ENCODE measurements at regions not wholly inside any gene's neighbourhood (a gene's known extent, or its start where the extent isn't known, plus 50 kb on each side); places are given as distances from the start of the nearest gene placed in this dataset.

DNA sequence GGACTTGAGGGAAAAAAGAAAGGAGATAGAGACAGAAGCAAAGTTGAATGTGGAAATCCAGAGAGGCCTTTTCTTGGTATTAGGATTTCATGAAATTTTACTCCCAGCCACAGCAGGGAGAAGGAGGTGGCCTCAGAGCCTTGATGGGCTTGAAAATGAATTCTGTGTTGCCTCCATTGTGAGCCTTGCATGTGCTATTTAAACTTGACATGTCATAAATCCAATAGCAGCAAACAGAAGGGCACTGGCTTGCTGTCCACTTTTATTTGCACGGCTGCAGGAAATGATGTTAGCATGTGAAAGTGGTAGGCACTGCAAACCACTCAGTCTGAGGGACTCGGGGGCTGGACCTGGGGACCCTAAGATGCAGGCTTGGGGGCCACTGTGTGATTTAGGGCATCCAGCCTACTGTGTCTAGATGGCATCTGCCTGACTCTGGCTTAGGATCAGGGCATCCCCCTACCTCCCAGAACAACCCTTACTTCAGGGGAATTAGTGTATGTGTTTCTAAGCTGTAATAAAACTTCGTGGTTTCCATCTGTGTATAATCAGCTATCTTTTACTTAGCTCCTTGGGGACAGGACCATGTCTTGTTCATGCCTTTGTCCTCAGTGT, 139.1 kb upstream of the SKOR2 start:
- Histone ChIP-seq H3K27ac (ENCODE audit: low read length) (no peak overlapping the region), H3K27me3 (ENCODE audit: control insufficient read depth, insufficient read depth, low read length) (no peaks in the 10 kb centered on the region), H3K4me1 (ENCODE audit: control insufficient read depth, insufficient read depth, low read length) (no peaks in the 10 kb centered on the region), H3K36me3 (ENCODE audit: control insufficient read depth, insufficient read depth, low read length) (no peaks in the 10 kb centered on the region), H3K4me3 (ENCODE audit: low read depth in 2 of 2, low read length in 2 of 2) (no peak overlapping the region), H3K9me3 (ENCODE audit: control insufficient read depth, insufficient read depth, low read depth, low read length) (no peaks in the 10 kb centered on the region)
- DNase-seq (ENCODE audit: low read depth, low spot score) (no peak), ATAC-seq (no peak)
- no TSS peak for BruUV-seq (replicated peaks)
- POLR2A ChIA-PET, result no interaction called here
- in situ Hi-C loops (cut with HindIII; ENCODE audit: low pct_unique_long_range_greater_than_20kb, low sequenced_read_pairs), result no loop called here
- intact Hi-C loops (cut with micrococcal nuclease; ENCODE audit: unreplicated experiment), result loop anchor here (10.0 kb wide), 1 partner anchor 354 kb away; no protein-coding TSS in a partner anchor
- TF ChIP-seq, protein P1, sequence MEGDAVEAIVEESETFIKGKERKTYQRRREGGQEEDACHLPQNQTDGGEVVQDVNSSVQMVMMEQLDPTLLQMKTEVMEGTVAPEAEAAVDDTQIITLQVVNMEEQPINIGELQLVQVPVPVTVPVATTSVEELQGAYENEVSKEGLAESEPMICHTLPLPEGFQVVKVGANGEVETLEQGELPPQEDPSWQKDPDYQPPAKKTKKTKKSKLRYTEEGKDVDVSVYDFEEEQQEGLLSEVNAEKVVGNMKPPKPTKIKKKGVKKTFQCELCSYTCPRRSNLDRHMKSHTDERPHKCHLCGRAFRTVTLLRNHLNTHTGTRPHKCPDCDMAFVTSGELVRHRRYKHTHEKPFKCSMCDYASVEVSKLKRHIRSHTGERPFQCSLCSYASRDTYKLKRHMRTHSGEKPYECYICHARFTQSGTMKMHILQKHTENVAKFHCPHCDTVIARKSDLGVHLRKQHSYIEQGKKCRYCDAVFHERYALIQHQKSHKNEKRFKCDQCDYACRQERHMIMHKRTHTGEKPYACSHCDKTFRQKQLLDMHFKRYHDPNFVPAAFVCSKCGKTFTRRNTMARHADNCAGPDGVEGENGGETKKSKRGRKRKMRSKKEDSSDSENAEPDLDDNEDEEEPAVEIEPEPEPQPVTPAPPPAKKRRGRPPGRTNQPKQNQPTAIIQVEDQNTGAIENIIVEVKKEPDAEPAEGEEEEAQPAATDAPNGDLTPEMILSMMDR (IDR thresholded peaks at IDR 0.05), result no peak
- TF ChIP-seq TCF7L2 (IDR thresholded peaks at IDR 0.05; ENCODE audit: low read depth, low read length), result no peak
- no peak for TF ChIP-seq SIN3A (IDR thresholded peaks at IDR 0.05; ENCODE audit: borderline replicate concordance, insufficient read depth, low read depth, low read length)
- TF ChIP-seq POLR2AphosphoS5 (IDR thresholded peaks at IDR 0.05; ENCODE audit: low read depth, low read length), result no peak
- TF ChIP-seq, protein P2, sequence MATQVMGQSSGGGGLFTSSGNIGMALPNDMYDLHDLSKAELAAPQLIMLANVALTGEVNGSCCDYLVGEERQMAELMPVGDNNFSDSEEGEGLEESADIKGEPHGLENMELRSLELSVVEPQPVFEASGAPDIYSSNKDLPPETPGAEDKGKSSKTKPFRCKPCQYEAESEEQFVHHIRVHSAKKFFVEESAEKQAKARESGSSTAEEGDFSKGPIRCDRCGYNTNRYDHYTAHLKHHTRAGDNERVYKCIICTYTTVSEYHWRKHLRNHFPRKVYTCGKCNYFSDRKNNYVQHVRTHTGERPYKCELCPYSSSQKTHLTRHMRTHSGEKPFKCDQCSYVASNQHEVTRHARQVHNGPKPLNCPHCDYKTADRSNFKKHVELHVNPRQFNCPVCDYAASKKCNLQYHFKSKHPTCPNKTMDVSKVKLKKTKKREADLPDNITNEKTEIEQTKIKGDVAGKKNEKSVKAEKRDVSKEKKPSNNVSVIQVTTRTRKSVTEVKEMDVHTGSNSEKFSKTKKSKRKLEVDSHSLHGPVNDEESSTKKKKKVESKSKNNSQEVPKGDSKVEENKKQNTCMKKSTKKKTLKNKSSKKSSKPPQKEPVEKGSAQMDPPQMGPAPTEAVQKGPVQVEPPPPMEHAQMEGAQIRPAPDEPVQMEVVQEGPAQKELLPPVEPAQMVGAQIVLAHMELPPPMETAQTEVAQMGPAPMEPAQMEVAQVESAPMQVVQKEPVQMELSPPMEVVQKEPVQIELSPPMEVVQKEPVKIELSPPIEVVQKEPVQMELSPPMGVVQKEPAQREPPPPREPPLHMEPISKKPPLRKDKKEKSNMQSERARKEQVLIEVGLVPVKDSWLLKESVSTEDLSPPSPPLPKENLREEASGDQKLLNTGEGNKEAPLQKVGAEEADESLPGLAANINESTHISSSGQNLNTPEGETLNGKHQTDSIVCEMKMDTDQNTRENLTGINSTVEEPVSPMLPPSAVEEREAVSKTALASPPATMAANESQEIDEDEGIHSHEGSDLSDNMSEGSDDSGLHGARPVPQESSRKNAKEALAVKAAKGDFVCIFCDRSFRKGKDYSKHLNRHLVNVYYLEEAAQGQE (IDR thresholded peaks at IDR 0.05; ENCODE audit: insufficient read depth in 1 of 2, low read depth in 2 of 2, low read length in 1 of 2), result no peak
- CTCF ChIA-PET, result no interaction called here

DNA sequence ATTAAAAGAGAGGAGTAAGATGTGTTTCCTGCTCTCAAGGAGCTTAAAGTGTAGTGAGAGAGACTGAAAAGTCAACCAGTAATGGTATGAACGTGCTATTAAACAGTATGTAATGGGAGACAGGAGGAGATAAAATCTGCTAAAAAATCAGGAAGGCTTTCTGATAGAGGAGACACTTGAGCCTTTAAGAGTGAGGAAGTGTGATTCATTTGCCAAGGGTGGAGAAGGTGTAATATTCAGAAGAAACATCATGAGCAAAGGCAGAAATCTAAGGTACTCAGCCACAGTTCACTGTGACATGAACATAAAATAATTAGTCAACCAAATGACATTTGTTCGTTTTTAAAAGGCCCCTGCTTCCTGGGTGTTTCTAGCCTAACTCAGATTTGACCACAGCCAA, 137.8 kb upstream of the SKOR2 start:
- CTCF ChIA-PET, result no interaction called here
- H3K27ac ChIP-seq (ENCODE audit: low read length), result no peak overlapping the region
- POLR2A ChIA-PET, result no interaction called here
- no peaks in the 10 kb centered on the region for H3K27me3 ChIP-seq (ENCODE audit: control insufficient read depth, insufficient read depth, low read length)
- in situ Hi-C loops (cut with HindIII; ENCODE audit: low pct_unique_long_range_greater_than_20kb, low sequenced_read_pairs) (no loop called here), intact Hi-C loops (cut with micrococcal nuclease; ENCODE audit: unreplicated experiment) (no loop called here)
- DNase-seq (ENCODE audit: low read depth, low spot score), result no peak
- no peaks in the 10 kb centered on the region for H3K4me1 ChIP-seq (ENCODE audit: control insufficient read depth, insufficient read depth, low read length)
- TF ChIP-seq POLR2AphosphoS5 (IDR thresholded peaks at IDR 0.05; ENCODE audit: low read depth, low read length) (no peak), TCF7L2 (IDR thresholded peaks at IDR 0.05; ENCODE audit: low read depth, low read length) (no peak)
- H3K4me3 ChIP-seq (ENCODE audit: low read depth in 2 of 2, low read length in 2 of 2), result no peak overlapping the region
- BruUV-seq (replicated peaks), result no TSS peak
- ATAC-seq, result no peak
- H3K36me3 ChIP-seq (ENCODE audit: control insufficient read depth, insufficient read depth, low read length), result no peaks in the 10 kb centered on the region
- no peaks in the 10 kb centered on the region for H3K9me3 ChIP-seq (ENCODE audit: control insufficient read depth, insufficient read depth, low read depth, low read length)

- CTCF ChIA-PET, result no interaction called here
- Histone ChIP-seq H3K9me3 (ENCODE audit: control insufficient read depth, insufficient read depth, low read depth, low read length) (no peaks in the 10 kb centered on the region), H3K4me1 (ENCODE audit: control insufficient read depth, insufficient read depth, low read length) (no peaks in the 10 kb centered on the region), H3K27ac (ENCODE audit: low read length) (no peak overlapping the region), H3K4me3 (ENCODE audit: low read depth in 2 of 2, low read length in 2 of 2) (no peak overlapping the region), H3K27me3 (ENCODE audit: control insufficient read depth, insufficient read depth, low read length) (no peaks in the 10 kb centered on the region), H3K36me3 (ENCODE audit: control insufficient read depth, insufficient read depth, low read length) (no peaks in the 10 kb centered on the region)
- in situ Hi-C loops (cut with HindIII; ENCODE audit: low pct_unique_long_range_greater_than_20kb, low sequenced_read_pairs) (no loop called here), intact Hi-C loops (cut with micrococcal nuclease; ENCODE audit: unreplicated experiment) (no loop called here)
- ATAC-seq (no peak), DNase-seq (ENCODE audit: low read depth, low spot score) (no peak)
- no TSS peak for BruUV-seq (replicated peaks)
- TF ChIP-seq TCF7L2 (IDR thresholded peaks at IDR 0.05; ENCODE audit: low read depth, low read length), result no peak
- no peak for TF ChIP-seq POLR2AphosphoS5 (IDR thresholded peaks at IDR 0.05; ENCODE audit: low read depth, low read length)
- TF ChIP-seq, protein P2 (IDR thresholded peaks at IDR 0.05; ENCODE audit: insufficient read depth in 1 of 2, low read depth in 2 of 2, low read length in 1 of 2), result no peak
- TF ChIP-seq, protein P1 (IDR thresholded peaks at IDR 0.05), result no peak
- no peak for TF ChIP-seq SIN3A (IDR thresholded peaks at IDR 0.05; ENCODE audit: borderline replicate concordance, insufficient read depth, low read depth, low read length)
- POLR2A ChIA-PET, result no interaction called here
These were observed 136.4 kb upstream of the SKOR2 start for GRCh38 chr18:47387864-47388263.

All from Panc1 (cell line).